Germinal center (tissue), 1 donor: ENCODE measurements at regions not wholly inside any gene's neighbourhood (a gene's known extent, or its start where the extent isn't known, plus 50 kb on each side); places are given as distances from the start of the nearest gene placed in this dataset.

ENCODE experiments used
- DNase-seq: peaks from one replicate; pipeline ENCODE4 v3.0.0; 2012; ENCODE audit warnings: mixed read lengths, low spot score

GRCh38 chr7:31398815-31399214, 58.3 kb upstream of the NEUROD6 start:
- DNase-seq = no peak

DNA sequence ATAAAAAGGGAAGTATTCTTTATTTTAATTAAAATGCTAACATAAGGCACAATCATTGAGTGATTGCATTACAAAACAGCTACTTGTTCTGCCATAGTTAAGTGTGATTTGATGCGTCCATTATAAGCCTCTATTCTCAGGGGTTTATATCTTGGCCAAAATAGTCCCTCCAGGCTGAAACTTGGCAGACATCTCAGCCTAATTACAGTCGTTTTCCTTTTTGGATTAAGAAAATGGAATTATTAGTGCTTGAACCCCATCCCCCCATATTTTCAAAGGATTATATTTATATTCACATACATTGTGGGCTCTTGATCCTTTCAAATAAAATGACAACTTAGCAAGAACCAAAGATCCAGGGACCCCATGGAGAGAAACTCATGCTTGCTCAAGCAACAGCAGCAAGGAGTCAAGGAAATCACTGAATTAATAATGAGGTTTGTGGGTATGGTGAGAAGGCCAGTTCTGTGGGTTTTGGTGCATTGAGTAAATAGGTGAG, 66.7 kb upstream of the NEUROD6 start:
- DNase-seq = no peak

DNA sequence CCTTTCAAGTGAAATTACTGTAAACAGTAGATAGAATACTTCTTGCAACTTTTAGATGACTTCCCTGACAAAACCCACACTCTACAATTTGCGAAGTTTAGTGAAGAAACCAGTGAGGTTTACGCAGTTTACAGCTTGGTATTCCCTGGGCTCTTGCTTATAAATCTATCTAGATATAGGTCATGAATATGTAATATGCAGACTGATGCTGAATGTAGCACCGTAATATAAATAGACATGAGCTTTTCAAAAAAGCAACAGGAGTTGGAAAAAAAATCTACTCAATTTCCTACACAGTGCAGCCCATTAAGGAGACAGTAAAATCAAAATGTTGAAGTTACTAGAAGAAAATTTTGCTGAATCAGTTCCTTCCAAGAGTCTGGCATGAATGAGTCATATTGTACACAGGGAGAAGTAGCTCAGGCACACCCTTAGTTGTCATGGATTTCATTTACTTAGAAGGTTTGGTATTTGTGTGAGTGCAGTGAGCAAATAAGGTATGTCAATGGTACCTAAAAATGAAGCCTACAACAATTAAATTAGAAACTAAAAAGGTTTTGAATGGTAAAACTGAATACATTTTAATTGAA, 67.7 kb upstream of the NEUROD6 start:
- DNase-seq = no peak

DNA sequence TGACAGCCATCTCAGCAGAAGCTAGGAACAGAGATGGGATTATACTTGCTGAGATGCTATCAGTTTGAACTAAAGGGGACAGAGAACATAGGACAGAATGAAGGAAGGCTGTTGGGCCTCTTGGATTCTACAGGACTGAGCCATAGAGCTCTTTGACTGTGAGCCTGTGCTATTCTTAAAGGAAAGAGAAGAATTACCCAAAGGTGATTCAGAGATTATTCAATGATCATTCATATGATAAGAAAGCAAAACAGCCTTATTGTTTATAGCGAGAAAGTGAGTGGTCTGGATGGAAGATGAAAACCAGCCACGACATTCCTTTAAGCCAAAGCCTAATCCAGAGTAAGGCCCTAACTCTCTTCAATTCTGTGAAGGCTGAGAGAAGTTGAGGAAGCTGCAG, 69.7 kb upstream of the NEUROD6 start:
- DNase-seq = no peak

DNA sequence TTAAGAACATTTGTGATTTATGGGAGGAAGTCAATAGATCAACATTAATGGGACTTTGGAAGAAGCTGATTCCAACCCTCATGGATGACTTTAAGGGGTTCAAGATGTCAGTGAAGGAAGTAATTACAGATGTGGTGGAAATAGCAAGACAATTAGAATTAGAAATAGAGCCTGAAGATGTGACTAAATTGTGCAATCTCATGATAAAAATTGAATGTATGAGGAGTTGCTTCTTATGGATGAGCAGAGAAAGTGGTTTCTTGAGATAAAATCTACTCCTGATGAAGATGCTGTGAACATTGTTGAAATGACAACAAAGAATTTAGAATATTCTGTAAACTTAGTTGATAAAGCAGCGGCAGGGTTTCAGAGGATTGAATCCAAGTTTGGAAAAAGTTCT, 70.9 kb upstream of the NEUROD6 start:
- DNase-seq = no peak

DNA sequence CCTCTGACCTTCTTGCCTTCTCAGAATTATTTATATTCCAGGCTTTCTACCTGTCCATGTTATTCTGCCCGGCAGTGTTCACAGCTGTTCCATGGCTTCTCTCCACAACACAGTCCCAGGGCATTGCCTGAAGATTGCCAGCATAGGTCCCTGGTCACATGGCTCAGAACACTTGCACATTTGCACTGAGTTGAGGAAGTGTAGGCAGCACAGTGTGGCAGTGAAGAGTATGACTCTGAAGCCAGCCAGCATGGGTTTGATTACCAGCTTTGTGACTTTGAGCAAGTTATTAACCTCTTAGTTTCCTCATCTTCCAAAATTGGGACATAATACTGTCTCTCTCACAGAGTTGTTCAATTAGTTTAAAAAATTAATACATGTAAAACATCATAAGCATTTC, 73.2 kb upstream of the NEUROD6 start:
- DNase-seq = no peak

DNA sequence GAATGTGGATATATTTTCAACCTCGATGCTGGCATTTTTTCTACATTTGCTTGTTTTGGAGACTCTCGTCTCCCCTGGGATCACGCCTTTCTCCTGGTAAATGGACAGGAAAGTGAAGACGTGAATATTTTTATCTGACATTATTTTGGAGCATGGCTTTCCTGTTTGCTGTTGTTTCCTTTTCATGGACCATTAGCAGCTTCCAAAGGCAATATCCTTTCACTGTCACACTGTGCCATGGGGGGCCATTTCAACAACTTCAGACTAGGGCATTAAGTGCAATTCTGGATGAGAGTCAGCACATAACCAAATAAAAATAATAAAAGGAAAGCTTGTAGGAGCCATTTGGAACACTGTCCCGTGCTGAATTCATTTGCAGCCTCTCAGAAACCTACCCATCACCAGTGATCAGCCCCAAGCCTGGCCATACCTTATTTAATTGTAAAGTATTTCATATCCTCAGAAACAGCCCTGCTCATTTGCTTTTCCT, 75.9 kb upstream of the NEUROD6 start:
- no peak for DNase-seq

DNA sequence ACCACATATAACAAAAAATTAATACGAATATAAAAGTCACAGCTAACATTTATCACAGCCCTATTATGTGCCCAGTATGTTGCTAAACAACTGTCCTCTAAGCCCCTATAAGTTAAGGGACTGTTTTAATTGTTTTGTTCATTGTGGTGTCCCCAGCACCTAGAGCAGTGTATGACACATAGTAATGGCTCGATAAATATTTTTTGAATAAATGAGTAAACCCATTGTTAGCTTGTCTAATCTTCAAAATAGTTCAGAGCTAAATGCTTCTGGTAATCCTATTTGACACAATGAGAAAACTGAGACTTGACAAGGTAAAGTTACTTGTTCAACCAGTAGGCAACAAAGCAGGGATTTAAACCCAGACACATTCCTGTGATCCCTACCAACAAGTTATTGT, 78.4 kb upstream of the NEUROD6 start:
- DNase-seq = no peak

- no peak for DNase-seq
These were observed 79.1 kb upstream of the NEUROD6 start for GRCh38 chr7:31419505-31420055.

- DNase-seq = no peak
These were observed 80.4 kb upstream of the NEUROD6 start for GRCh38 chr7:31420948-31421347.

GRCh38 chr7:31421607-31422006, 81.1 kb upstream of the NEUROD6 start:
- no peak for DNase-seq

- no peak for DNase-seq
These were observed 83.5 kb upstream of the NEUROD6 start for GRCh38 chr7:31423994-31424393.

DNA sequence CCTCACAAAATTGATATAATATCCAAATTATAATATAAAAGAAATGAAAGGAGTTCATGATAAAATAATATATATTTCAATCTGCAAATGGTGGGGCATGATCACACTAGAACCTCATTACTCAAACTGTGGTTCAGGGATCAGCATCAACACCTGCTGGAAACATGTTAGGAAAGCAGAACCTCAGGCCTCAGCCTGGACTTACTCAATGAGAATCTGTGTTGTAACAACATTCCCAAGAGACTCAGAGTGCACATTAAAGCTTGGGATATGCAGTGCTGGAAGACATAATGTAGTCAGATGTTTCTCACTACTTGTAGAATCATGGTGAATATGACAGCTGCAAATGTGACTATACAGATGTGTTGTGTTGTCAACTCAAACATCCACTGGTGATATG, 81.7 kb upstream of the ITPRID1 start:
- no peak for DNase-seq

DNA sequence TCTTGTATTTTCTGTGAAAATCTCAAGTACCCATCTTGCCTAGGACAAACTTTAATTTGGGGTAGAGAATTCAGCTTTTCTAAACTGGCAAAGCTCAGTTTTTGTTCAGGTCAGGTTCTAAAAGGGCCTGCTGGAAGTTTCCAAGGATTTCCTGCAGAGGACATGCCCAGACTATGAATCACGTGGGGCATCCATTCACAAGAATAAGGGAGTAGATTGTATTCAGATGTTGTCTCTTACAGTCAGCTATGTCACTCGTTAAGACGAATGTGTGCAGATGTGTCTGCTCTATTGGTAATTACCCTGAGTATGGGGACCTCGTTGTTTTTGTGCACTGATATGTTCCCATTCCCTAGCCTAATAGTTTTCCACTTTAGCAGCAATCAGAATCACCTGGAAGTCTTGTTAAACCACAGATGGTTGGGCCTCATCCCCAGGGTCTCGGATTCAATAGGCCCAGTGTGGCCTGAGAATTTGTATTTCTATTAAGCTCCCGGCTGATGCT, 81.0 kb upstream of the ITPRID1 start:
- no peak for DNase-seq

- DNase-seq = no peak
These were observed 76.5 kb upstream of the ITPRID1 start for GRCh38 chr7:31437250-31437865.

GRCh38 chr7:31439165-31439564, 74.7 kb upstream of the ITPRID1 start:
- no peak for DNase-seq

DNA sequence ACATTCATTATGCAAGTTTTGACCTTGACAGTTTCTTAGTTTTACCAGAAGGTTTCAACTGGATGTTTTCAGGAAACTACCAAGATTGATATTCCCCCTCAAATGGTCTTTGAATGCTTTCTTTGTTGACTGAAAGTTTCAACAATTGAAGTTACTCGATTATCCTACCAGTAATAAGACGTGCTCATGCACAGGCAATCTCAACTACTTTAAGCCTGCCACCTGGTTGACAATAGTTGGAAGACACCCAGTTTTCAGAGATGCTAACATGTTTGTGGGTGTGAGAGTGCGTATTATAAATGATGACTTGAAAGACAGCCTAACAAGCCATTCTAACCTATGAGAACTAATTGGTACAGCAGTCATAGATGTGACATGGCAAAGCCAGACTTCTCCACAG, 73.4 kb upstream of the ITPRID1 start:
- no peak for DNase-seq

DNA sequence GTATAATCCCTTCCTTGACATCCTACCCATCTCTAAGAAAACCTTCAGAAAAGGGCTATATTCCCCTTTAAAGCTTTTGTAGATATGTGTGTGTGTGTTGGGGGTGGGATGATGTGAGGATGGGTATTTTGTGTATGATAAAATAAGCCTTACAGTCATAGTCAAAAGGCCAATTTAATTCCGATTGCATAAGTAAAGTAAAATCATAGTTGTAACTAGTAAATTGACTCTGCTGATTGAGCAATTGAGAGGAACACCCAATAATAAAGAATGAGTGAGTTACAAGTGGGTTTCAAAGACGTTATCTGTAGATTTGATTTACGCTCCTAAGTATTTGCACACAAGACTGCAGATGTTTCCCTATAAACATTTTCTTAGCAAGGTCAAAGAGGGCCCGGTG, 71.3 kb upstream of the ITPRID1 start:
- no peak for DNase-seq

DNA sequence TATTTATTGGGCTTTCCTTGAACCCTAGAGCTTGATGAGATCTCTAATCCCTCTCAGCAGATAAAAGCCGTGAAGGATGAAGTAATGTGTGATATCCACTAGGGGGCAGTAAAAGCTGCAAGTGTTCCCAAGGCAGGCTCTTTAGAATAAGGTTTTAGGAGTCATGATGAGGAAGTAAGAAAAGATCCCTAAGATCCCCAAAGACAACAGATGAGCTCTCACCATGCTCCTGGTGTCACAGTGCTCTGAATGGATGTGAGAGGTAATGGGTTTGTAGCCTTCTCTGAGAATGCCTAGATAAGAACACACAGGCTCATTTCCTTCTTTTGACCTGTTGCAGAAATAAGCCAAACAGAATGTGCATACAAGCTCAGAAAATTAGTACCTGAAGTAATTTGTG, 70.4 kb upstream of the ITPRID1 start:
- peak; percentile 35 for DNase-seq

DNA sequence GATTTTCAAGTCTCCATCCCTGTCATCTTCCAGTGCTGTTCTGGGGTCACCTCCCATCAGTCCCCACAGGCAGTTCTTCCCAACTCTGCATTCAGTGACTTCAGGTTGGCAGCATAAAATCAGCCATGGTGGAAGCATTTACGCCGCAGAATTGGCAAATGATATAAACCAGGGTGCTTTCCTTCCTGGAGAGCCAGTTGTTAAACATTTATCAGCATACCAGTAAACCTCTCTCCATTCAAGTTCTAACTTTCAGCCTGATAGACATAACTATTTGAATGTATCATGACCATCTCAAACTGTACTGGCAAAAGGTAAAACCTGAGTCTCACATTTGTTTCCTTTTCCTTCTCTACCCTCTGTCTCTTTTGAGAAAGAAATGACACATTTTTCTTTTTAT, 69.7 kb upstream of the ITPRID1 start:
- DNase-seq = no peak

GRCh38 chr7:31445686-31446355, 68.1 kb upstream of the ITPRID1 start:
- DNase-seq = no peak

DNA sequence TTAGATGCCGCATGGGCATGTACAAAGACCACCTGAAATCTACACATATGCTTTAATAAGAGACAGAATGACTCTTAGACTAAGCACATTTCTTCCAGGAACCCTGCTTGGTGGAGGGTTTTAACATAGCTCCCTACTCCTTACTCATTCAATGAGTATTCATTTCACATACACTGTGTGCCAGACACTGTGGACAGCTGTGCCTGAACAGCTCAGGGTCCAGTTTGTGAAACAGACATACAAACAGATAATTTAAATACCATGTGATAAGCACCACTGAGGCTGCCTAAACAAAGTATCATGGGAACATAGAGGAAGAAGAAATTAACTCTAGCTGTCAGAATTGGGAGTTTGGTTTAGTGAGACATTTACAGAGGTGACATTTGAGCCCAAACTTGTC, 65.2 kb upstream of the ITPRID1 start:
- DNase-seq = no peak

DNA sequence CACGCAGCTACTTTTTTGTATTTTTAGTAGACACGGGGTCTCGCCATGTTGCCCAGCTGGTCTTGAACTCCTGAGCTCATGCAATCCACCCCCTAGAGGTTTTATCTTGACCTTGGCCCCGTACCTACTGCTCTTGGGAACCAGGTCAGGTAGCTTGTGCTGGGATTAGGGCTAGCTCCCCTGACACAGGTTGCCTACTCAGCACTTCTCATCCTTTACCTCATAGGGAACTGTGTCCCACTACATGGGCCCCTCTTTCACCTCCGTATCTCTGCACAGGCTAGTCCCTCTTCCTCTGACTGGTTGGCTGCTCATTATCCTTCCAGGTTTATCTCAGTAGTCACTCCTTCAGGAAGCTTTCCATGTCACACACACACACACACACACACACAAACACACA, 58.0 kb upstream of the ITPRID1 start:
- DNase-seq = no peak
